ENCODE measurements at regions not wholly inside any gene's neighbourhood (a gene's known extent, or its start where the extent isn't known, plus 50 kb on each side); places are given as distances from the start of the nearest gene placed in this dataset.

GRCh38 chr18:24530630-24531111, 70.2 kb downstream of the HRH4 start:
- no peak for DNase-seq (ENCODE audit: low spot score)

- DNase-seq (ENCODE audit: low spot score): no peak
Observed at GRCh38 chr18:24534271-24534670, 73.8 kb downstream of the HRH4 start.

- no peak for DNase-seq (ENCODE audit: low spot score)
Observed at GRCh38 chr18:24534737-24535136, 74.3 kb downstream of the HRH4 start.

- DNase-seq (ENCODE audit: low spot score): no peak
Observed at GRCh38 chr18:24535527-24536295, 75.3 kb downstream of the HRH4 start.

GRCh38 chr18:24536326-24536725, 75.9 kb downstream of the HRH4 start:
- DNase-seq (ENCODE audit: low spot score): no peak

GRCh38 chr18:24536834-24537233, 76.4 kb downstream of the HRH4 start:
- DNase-seq (ENCODE audit: low spot score): no peak

GRCh38 chr18:24538414-24539264, 78.2 kb downstream of the HRH4 start:
- no peak for DNase-seq (ENCODE audit: low spot score)

- DNase-seq (ENCODE audit: low spot score): no peak
Observed at GRCh38 chr18:24539866-24540617, 79.6 kb downstream of the HRH4 start.

GRCh38 chr18:24540896-24541295, 80.5 kb downstream of the HRH4 start:
- no peak for DNase-seq (ENCODE audit: low spot score)

- no peak for DNase-seq (ENCODE audit: low spot score)
Observed at GRCh38 chr18:24543086-24543794, 82.8 kb downstream of the HRH4 start.

GRCh38 chr18:24543795-24544498, 83.5 kb downstream of the HRH4 start:
- DNase-seq (ENCODE audit: low spot score): no peak

GRCh38 chr18:24544949-24545348, 84.5 kb downstream of the HRH4 start:
- no peak for DNase-seq (ENCODE audit: low spot score)

- no peak for DNase-seq (ENCODE audit: low spot score)
Observed at GRCh38 chr18:24545651-24546050, 85.2 kb downstream of the HRH4 start.

- no peak for DNase-seq (ENCODE audit: low spot score)
Observed at GRCh38 chr18:24546307-24546706, 85.9 kb downstream of the HRH4 start.

- DNase-seq (ENCODE audit: low spot score): no peak
Observed at GRCh38 chr18:24548583-24548982, 88.1 kb downstream of the HRH4 start.

GRCh38 chr18:24552218-24552617, 91.8 kb downstream of the HRH4 start:
- DNase-seq (ENCODE audit: low spot score): no peak

- no peak for DNase-seq (ENCODE audit: low spot score)
Observed at GRCh38 chr18:24553571-24554285, 93.3 kb downstream of the HRH4 start.

GRCh38 chr18:24558403-24558802, 98.0 kb downstream of the HRH4 start:
- no peak for DNase-seq (ENCODE audit: low spot score)

GRCh38 chr18:24559526-24559925, 99.1 kb downstream of the HRH4 start:
- DNase-seq (ENCODE audit: low spot score): no peak

GRCh38 chr18:24560511-24560981, 100.1 kb downstream of the HRH4 start:
- DNase-seq (ENCODE audit: low spot score): no peak
